ENCODE measurements at regions not wholly inside any gene's neighbourhood (a gene's known extent, or its start where the extent isn't known, plus 50 kb on each side); places are given as distances from the start of the nearest gene placed in this dataset.

GRCh38 chr6:113676968-113677367 is 180.2 kb upstream of the MARCKS start:
- no peak for TF ChIP-seq CTCF (IDR thresholded peaks at IDR 0.05; ENCODE audit: low read depth, low read length)
- no peak for DNase-seq
- peaks cover 6% of the 10 kb centered on the region; the same call in 1 of the 2 replicates for H3K4me1 ChIP-seq
- H3K4me3 ChIP-seq (ENCODE audit: low read depth, low read length): no peak overlapping the region
- H3K36me3 ChIP-seq: no peaks in the 10 kb centered on the region
- H3K27me3 ChIP-seq: no peaks in the 10 kb centered on the region
- H3K9me3 ChIP-seq: no peaks in the 10 kb centered on the region

- Histone ChIP-seq H3K36me3 (no peaks in the 10 kb centered on the region), H3K27me3 (no peaks in the 10 kb centered on the region), H3K4me3 (ENCODE audit: low read depth, low read length) (no peak overlapping the region), H3K9me3 (no peaks in the 10 kb centered on the region), H3K4me1 (no peaks in the 10 kb centered on the region)
- no peak for DNase-seq
- no peak for TF ChIP-seq CTCF (IDR thresholded peaks at IDR 0.05; ENCODE audit: low read depth, low read length)
Measured at GRCh38 chr6:113679051-113679450, 178.1 kb upstream of the MARCKS start.

- no peaks in the 10 kb centered on the region for H3K36me3 ChIP-seq
- no peak for DNase-seq
- no peaks in the 10 kb centered on the region for H3K4me1 ChIP-seq
- no peak overlapping the region for H3K4me3 ChIP-seq (ENCODE audit: low read depth, low read length)
- H3K27me3 ChIP-seq: no peaks in the 10 kb centered on the region
- no peak for TF ChIP-seq CTCF (IDR thresholded peaks at IDR 0.05; ENCODE audit: low read depth, low read length)
- no peaks in the 10 kb centered on the region for H3K9me3 ChIP-seq
Measured at GRCh38 chr6:113680301-113680700, 176.8 kb upstream of the MARCKS start.

GRCh38 chr6:113683968-113684367 is 173.2 kb upstream of the MARCKS start:
- H3K27me3 ChIP-seq: no peaks in the 10 kb centered on the region
- DNase-seq: no peak
- no peaks in the 10 kb centered on the region for H3K9me3 ChIP-seq
- H3K4me3 ChIP-seq (ENCODE audit: low read depth, low read length): no peak overlapping the region
- TF ChIP-seq CTCF (IDR thresholded peaks at IDR 0.05; ENCODE audit: low read depth, low read length): no peak
- H3K36me3 ChIP-seq: no peaks in the 10 kb centered on the region
- H3K4me1 ChIP-seq: no peaks in the 10 kb centered on the region

GRCh38 chr6:113684382-113684901 is 172.7 kb upstream of the MARCKS start:
- DNase-seq: no peak
- Histone ChIP-seq H3K9me3 (no peaks in the 10 kb centered on the region), H3K4me3 (ENCODE audit: low read depth, low read length) (no peak overlapping the region), H3K36me3 (no peaks in the 10 kb centered on the region), H3K4me1 (no peaks in the 10 kb centered on the region), H3K27me3 (no peaks in the 10 kb centered on the region)
- TF ChIP-seq CTCF (IDR thresholded peaks at IDR 0.05; ENCODE audit: low read depth, low read length): no peak

- no peaks in the 10 kb centered on the region for H3K27me3 ChIP-seq
Measured at GRCh38 chr6:113686049-113686448, 171.1 kb upstream of the MARCKS start.

More at GRCh38 chr6:113686049-113686448, 171.1 kb upstream of the MARCKS start:
- no peak for DNase-seq
- no peak overlapping the region for H3K4me3 ChIP-seq (ENCODE audit: low read depth, low read length)
- H3K4me1 ChIP-seq: no peaks in the 10 kb centered on the region; the same call in 1 of the 2 replicates
- TF ChIP-seq CTCF (IDR thresholded peaks at IDR 0.05; ENCODE audit: low read depth, low read length): no peak
- no peaks in the 10 kb centered on the region for H3K36me3 ChIP-seq
- H3K9me3 ChIP-seq: no peaks in the 10 kb centered on the region
